ENCODE measurements at regions not wholly inside any gene's neighbourhood (a gene's known extent, or its start where the extent isn't known, plus 50 kb on each side); places are given as distances from the start of the nearest gene placed in this dataset.

- TF ChIP-seq GATA3 (IDR thresholded peaks at IDR 0.05; ENCODE audit: low read depth, low read length) (no peak), GATA2 (IDR thresholded peaks at IDR 0.05; ENCODE audit: low read depth, low read length) (no peak)
Measured at GRCh38 chr3:29152379-29152778, 128.5 kb upstream of the RBMS3 start.

Measured in SH-SY5Y (cell line).